ENCODE measurements at regions not wholly inside any gene's neighbourhood (a gene's known extent, or its start where the extent isn't known, plus 50 kb on each side); places are given as distances from the start of the nearest gene placed in this dataset.
A peak's percentile ranks its signal among the peaks of the same experiment; 100 is the strongest.

DNA sequence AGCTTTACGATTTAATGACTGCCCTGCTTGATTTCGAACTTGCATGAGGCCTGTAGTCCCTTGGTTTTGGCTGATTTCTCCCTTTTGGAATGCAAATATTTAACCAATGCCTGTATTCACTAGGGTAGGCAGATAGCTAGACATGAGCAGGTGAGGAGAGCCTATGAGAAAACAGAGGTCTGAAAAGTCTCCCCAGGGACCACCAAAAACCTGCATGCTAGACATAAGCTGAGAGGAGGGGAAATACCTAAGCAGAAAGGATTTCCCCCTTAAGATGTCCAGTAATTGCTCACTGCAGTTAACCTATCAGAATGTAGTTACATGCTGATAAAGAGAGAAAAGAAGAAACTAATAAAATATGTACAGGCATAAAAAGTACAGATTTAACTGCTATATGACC, 667.4 kb upstream of the SEMA6A start:
- Histone ChIP-seq H3K4me1 (ENCODE audit: control insufficient read depth, insufficient read depth, low read length) (no peaks in the 10 kb centered on the region), H3K27ac (ENCODE audit: control insufficient read depth, insufficient read depth) (no peak overlapping the region), H2AFZ (ENCODE audit: control insufficient read depth, low read depth, low read length) (no peak overlapping the region), H4K20me1 (ENCODE audit: control insufficient read depth, insufficient read depth) (no peaks in the 10 kb centered on the region), H3K36me3 (ENCODE audit: control insufficient read depth in 2 of 2, insufficient read depth in 2 of 2, low read length in 1 of 2) (no peaks in the 10 kb centered on the region), H3K4me2 (ENCODE audit: control insufficient read depth, insufficient read depth) (no peak overlapping the region), H3K9ac (ENCODE audit: control insufficient read depth, insufficient read depth, low read length) (no peak overlapping the region), H3K9me3 (replicated peaks; ENCODE audit: control insufficient read depth, insufficient read depth, low read length) (no peaks in the 10 kb centered on the region), H3K79me2 (ENCODE audit: control insufficient read depth, insufficient read depth, low read length) (no peaks in the 10 kb centered on the region), H3K27me3 (replicated peaks in 1 of 2; ENCODE audit: control insufficient read depth in 2 of 2, insufficient read depth in 2 of 2, low read length in 1 of 2) (no peaks in the 10 kb centered on the region), H3K4me3 (no peak overlapping the region)
- ChIA-PET SMC1A (ENCODE audit: uncharacterized antibody, unreplicated experiment) (interaction anchor here (0.7 to 1.6 kb wide), 2 partner anchors 11 to 163 kb away, joined by 3 read pairs; no protein-coding TSS in a partner anchor), RAD21 (ENCODE audit: unreplicated experiment) (no interaction called here), POLR2A (no interaction called here), CTCF (interaction anchor here (1.2 kb wide), 1 partner anchor 13 kb away, joined by 4 read pairs; no protein-coding TSS in a partner anchor)
- peak; percentile 60 for ATAC-seq
- 2% methylated on average over 2 of the region's 2 CpGs for WGBS (ENCODE audit: insufficient coverage, insufficient replicate concordance, low lambda C conversion rate, missing lambda C conversion rate)
- no TSS peak for BruUV-seq (replicated peaks)
- no peak for FAIRE-seq
- in situ Hi-C loops (cut with MboI), result no loop called here
- intact Hi-C loops (cut with micrococcal nuclease; ENCODE audit: unreplicated experiment), result no loop called here
- TF ChIP-seq SMC3 (IDR thresholded peaks at IDR 0.05; ENCODE audit: borderline replicate concordance, low read length) (no peak), EP300 (IDR thresholded peaks at IDR 0.05; ENCODE audit: borderline replicate concordance in 1 of 2, control insufficient read depth in 1 of 2, low read depth in 2 of 2, low read length in 2 of 2) (no peak), GABPA (IDR thresholded peaks at IDR 0.05; ENCODE audit: low read depth) (no peak), MEF2B (IDR thresholded peaks at IDR 0.05; ENCODE audit: partially characterized antibody, poor library complexity, severe bottlenecking) (peak; percentile 66)
- TF ChIP-seq, protein P1, sequence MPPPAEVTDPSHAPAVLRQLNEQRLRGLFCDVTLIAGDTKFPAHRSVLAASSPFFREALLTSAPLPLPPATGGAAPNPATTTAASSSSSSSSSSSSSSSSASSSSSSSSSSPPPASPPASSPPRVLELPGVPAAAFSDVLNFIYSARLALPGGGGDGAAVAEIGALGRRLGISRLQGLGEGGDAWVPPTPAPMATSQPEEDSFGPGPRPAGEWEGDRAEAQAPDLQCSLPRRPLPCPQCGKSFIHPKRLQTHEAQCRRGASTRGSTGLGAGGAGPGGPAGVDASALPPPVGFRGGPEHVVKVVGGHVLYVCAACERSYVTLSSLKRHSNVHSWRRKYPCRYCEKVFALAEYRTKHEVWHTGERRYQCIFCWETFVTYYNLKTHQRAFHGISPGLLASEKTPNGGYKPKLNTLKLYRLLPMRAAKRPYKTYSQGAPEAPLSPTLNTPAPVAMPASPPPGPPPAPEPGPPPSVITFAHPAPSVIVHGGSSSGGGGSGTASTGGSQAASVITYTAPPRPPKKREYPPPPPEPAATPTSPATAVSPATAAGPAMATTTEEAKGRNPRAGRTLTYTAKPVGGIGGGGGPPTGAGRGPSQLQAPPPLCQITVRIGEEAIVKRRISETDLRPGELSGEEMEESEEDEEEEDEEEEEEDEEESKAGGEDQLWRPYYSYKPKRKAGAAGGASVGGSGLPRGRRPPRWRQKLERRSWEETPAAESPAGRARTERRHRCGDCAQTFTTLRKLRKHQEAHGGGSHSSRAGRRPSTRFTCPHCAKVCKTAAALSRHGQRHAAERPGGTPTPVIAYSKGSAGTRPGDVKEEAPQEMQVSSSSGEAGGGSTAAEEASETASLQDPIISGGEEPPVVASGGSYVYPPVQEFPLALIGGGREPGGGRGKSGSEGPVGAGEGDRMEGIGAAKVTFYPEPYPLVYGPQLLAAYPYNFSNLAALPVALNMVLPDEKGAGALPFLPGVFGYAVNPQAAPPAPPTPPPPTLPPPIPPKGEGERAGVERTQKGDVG (CRISPR knock-in tag; IDR thresholded peaks at IDR 0.05), result no peak
- TF ChIP-seq, protein P2, sequence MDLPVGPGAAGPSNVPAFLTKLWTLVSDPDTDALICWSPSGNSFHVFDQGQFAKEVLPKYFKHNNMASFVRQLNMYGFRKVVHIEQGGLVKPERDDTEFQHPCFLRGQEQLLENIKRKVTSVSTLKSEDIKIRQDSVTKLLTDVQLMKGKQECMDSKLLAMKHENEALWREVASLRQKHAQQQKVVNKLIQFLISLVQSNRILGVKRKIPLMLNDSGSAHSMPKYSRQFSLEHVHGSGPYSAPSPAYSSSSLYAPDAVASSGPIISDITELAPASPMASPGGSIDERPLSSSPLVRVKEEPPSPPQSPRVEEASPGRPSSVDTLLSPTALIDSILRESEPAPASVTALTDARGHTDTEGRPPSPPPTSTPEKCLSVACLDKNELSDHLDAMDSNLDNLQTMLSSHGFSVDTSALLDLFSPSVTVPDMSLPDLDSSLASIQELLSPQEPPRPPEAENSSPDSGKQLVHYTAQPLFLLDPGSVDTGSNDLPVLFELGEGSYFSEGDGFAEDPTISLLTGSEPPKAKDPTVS (IDR thresholded peaks at IDR 0.05; ENCODE audit: low read depth, low read length), result no peak
- DNase-seq (ENCODE audit: low read depth, low spot score), result no peak

Measured in GM12878 (cell line).